ENCODE measurements at regions not wholly inside any gene's neighbourhood (a gene's known extent, or its start where the extent isn't known, plus 50 kb on each side); places are given as distances from the start of the nearest gene placed in this dataset.
A peak's percentile ranks its signal among the peaks of the same experiment; 100 is the strongest.
"Not testable (repeated sequence)": the region's sequence is repeated elsewhere in the genome, so short reads cannot be mapped to it uniquely, and the experiment has no call there.

DNA sequence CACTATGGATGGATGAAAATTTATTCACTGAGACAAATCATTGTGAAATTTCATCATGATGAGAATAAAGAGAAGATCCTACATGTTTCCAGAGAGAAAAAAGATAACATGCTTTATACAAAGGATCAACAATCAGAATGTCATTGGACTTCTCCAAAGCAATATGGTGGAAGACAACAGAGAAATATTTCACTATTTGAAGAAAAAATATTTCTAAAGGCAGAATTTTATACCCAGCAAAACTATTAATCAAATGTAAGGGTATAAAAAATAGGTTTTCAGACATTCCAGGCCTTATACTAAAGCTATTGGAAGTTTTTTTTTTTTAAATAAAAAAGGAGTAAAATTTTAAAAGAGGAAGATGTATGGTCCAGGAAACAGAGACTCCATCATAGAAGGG is 100.6 kb upstream of the OLIG2 start:
- no peak overlapping the region for H3K4me3 Mint-ChIP-seq
- no peaks in the 10 kb centered on the region for H3K36me3 Mint-ChIP-seq (ENCODE audit: insufficient read depth)
- H3K27me3 Mint-ChIP-seq, result no peaks in the 10 kb centered on the region
- DNase-seq (no peak), ATAC-seq (replicated peaks) (no peak)
- peaks cover 13 to 22% of the 10 kb centered on the region in 2 donors for H3K4me1 Mint-ChIP-seq (ENCODE audit: low read depth in 2 of 2)
- no peak overlapping the region for H3K27ac Mint-ChIP-seq
- H3K9me3 Mint-ChIP-seq, result peaks cover 0 to 3% of the 10 kb centered on the region in 2 donors

DNA sequence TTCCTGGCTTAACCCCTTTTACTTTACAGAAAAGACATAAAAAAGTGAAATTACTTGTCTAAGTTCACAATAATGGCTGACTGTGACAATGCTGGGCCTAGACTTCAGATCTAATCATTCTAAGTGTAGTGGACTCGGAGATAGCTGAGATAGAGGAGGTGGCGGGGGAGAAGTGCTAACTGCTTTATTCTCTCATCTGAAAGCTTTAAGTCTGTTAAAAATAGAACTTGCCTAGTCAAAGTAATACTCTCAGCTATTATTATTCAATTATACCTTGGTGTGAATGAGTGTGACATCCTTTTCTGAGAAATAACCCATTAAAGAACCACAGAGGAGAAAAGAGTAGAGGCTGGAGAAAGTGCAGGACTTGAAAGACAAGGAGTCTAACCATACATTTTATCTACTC is 96.1 kb upstream of the OLIG2 start:
- Mint-ChIP-seq H3K9me3 (peaks cover 0 to 3% of the 10 kb centered on the region in 2 donors), H3K36me3 (ENCODE audit: insufficient read depth) (no peaks in the 10 kb centered on the region), H3K4me3 (peak overlapping the region; percentile 65 to 70), H3K27ac (peak overlapping the region; percentile 60 to 86), H3K27me3 (no peaks in the 10 kb centered on the region), H3K4me1 (ENCODE audit: low read depth in 2 of 2) (peaks cover 21 to 46% of the 10 kb centered on the region in 2 donors)
- peak; percentile 18 for ATAC-seq (replicated peaks)
- no peak for DNase-seq

DNA sequence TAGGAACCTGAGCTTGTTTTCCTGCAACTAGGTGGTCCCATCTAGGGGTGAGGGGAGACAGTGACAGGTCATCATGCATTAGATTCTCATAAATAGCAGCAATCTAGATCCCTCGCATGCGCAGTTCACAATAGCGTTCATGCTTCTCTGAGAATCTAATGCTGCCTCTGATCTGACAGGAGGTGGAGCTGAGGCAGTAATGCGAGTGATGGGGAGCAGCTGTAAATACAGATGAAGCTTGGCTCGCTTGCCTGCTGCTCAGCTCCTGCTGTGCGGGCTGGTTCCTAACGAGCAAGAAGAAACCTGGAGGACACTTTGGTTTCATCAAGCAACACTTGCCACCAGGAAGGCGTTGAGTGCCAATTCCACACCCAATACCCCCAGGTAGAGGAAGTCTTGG is 95.1 kb upstream of the OLIG2 start:
- H3K27ac Mint-ChIP-seq, result no peak overlapping the region
- H3K36me3 Mint-ChIP-seq (ENCODE audit: insufficient read depth), result no peaks in the 10 kb centered on the region
- H3K9me3 Mint-ChIP-seq, result peaks cover 0 to 2% of the 10 kb centered on the region in 2 donors
- DNase-seq (no peak), ATAC-seq (replicated peaks) (no peak)
- H3K4me1 Mint-ChIP-seq (ENCODE audit: low read depth in 2 of 2), result peaks cover 21 to 46% of the 10 kb centered on the region in 2 donors
- peak overlapping the region in 1 of 2 donors; percentile 70 for H3K4me3 Mint-ChIP-seq
- H3K27me3 Mint-ChIP-seq, result no peaks in the 10 kb centered on the region

DNA sequence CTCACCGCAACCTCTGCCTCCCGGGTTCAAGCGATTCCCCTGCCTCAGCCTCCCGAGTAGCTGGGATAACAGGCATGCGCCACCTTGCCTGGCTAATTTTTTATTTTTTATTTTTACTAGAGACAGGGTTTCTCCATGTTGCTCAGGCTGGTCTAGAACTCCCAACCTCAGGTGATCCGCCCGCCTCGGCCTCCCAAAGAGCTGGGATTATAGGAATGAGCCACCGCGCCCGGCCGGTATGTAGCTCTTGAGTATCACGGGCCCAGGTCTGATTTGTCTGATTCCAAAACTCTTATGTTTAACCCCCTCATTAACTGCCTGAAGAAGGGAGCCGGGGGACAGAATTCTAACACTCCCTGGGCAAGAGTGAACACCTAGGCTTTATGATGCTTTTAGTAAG is 91.7 kb upstream of the OLIG2 start:
- not testable (repeated sequence) for H3K9me3 Mint-ChIP-seq; DNase-seq; H3K27ac Mint-ChIP-seq; H3K27me3 Mint-ChIP-seq; H3K4me3 Mint-ChIP-seq; H3K36me3 Mint-ChIP-seq (ENCODE audit: insufficient read depth); ATAC-seq (replicated peaks)
- H3K4me1 Mint-ChIP-seq (ENCODE audit: low read depth in 2 of 2), result peaks cover 21 to 39% of the 10 kb centered on the region in 2 donors

DNA sequence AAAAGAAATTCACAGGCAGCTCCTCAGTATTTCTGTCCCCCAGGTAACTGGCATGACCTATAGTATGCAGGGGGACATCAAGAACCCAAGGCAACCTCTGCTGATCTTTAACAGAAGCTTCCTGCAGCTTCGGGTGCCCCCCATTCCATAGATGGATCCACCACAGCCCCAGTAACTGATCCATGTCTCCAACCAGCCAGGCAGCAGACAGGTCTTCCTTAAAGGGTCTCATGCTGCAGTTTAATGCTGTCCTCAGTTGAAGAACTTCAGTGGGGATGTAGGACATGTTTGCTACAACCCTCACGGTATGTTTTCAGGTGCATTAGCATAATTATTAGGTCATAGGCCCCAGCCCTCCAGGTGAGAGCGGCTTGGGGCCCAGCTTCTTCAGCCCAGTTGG is 90.9 kb upstream of the OLIG2 start:
- Mint-ChIP-seq H3K27ac (no peak overlapping the region), H3K36me3 (ENCODE audit: insufficient read depth) (no peaks in the 10 kb centered on the region), H3K9me3 (no peaks in the 10 kb centered on the region), H3K4me1 (ENCODE audit: low read depth in 2 of 2) (peaks cover 17 to 32% of the 10 kb centered on the region in 2 donors), H3K27me3 (no peaks in the 10 kb centered on the region), H3K4me3 (no peak overlapping the region)
- DNase-seq, result no peak
- ATAC-seq (replicated peaks), result no peak

DNA sequence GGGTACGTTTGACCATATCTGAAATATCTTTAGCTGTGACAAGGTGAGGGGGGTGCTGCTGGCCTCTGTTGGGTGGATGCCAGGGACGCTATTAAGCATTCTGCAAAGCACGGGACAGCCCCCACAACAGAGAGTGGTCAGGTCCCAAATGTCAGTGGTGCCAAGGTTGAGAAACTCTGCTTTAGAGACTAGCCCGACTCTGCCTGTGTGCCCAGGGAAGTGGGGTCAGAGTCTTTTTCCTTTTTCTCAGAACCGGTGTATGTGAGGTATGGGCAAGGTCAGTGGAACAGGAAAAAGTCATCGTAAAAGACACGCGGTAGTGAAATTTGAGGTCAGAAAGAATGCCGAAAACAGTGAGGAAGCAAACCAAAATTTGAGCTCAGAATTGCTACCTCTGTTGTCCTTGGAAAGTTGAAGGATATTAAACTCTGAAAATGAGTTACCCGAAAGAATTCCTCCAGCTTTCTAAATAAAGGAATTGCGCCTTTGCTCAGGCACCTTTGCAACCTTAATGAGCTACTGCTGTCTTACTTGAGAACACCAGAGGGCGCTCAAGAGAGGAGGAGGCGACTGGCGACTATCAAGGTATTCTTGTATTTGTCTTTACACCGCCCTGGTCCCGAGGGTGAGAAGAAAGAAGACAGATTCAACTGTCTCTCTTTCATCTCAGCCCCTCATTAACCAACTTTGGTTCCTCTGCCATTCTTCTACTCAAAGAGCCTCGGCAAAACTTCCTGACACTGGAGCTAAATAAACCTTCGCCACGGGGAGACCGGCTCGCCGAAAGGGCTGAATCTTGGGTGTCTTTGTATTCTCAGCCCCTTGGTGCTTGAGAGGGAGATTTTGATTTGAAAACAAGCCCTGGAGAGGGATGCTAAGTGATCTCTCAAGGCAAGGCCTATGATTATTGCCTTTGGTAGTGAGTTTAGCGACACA is 85.4 kb upstream of the OLIG2 start:
- H3K4me3 Mint-ChIP-seq, result peak overlapping the region in 1 of 2 donors; percentile 43
- DNase-seq (peak; percentile 40 to 54 (median 50)), ATAC-seq (replicated peaks) (peak; percentile 53)
- H3K36me3 Mint-ChIP-seq (ENCODE audit: insufficient read depth), result no peaks in the 10 kb centered on the region
- no peaks in the 10 kb centered on the region for H3K27me3 Mint-ChIP-seq
- H3K27ac Mint-ChIP-seq, result no peak overlapping the region
- H3K4me1 Mint-ChIP-seq (ENCODE audit: low read depth in 2 of 2), result peaks cover 0 to 4% of the 10 kb centered on the region in 2 donors
- no peaks in the 10 kb centered on the region for H3K9me3 Mint-ChIP-seq

DNA sequence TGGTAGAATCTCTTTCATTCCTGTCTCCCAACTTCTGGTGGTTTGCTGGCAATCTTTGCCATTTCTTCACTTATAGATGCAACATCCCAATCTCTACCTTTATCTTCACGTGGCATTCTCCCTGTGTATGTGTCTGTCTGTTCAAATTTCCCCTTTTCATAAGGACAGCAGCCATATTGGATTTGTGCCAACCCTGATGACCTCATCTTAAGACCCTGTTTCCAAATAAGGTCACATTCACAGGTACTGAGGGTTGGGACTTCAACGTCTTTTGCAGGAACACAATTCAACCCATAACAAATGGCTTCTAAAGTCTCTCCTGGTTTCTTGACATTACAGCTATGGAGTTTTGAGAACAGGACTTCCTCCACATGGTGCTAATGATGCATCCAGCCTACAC is 84.5 kb upstream of the OLIG2 start:
- ATAC-seq (replicated peaks), result no peak
- Mint-ChIP-seq H3K4me3 (no peak overlapping the region), H3K36me3 (ENCODE audit: insufficient read depth) (no peaks in the 10 kb centered on the region), H3K9me3 (no peaks in the 10 kb centered on the region), H3K27ac (no peak overlapping the region), H3K27me3 (no peaks in the 10 kb centered on the region), H3K4me1 (ENCODE audit: low read depth in 2 of 2) (peaks cover 0 to 4% of the 10 kb centered on the region in 2 donors)
- DNase-seq, result no peak

DNA sequence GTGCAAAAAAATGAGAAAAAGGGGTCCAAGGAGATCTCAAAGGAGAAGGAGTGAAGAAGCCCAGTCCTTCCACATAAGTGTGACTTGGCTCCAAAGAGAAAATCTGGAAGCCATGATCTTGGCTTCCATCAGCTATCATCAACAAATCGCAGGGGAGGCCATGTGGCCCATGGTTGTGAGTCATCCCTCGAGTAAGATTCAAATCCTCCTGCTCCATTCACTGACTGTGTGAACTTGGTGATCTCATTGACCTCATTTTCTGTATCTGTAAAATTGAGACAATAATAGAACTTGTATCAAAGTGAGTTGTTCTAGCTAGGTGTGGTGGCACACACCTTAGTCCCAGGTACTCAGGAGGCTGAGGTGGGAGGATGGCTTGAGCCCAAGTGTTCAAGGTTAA is 79.1 kb upstream of the OLIG2 start:
- no peaks in the 10 kb centered on the region for H3K36me3 Mint-ChIP-seq (ENCODE audit: insufficient read depth)
- no peaks in the 10 kb centered on the region for H3K9me3 Mint-ChIP-seq
- no peak overlapping the region for H3K27ac Mint-ChIP-seq
- H3K4me1 Mint-ChIP-seq (ENCODE audit: low read depth in 2 of 2), result peaks cover 0 to 4% of the 10 kb centered on the region in 2 donors
- H3K27me3 Mint-ChIP-seq, result peaks cover 0 to under 1% of the 10 kb centered on the region in 2 donors
- no peak for DNase-seq
- ATAC-seq (replicated peaks), result no peak
- no peak overlapping the region for H3K4me3 Mint-ChIP-seq

DNA sequence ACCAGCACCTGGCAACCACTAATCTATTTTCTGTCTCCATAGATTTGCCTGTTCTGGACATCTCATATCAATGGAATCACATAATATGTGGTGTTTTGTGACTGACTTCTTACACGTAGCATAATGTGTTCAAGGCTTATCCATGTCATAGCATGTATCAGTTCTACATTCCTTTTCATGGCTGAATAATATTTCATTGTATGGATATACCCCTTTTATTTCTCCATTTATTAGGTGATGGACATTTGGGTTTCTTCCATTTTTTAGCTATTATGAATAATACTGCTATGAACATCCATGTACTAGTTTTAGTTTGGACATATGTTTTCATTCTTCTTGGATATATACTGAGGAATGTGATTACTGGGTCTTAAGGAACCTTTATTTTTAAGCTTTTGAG is 78.0 kb upstream of the OLIG2 start:
- H3K27me3 Mint-ChIP-seq, result peaks cover 9 to 10% of the 10 kb centered on the region in 2 donors
- H3K9me3 Mint-ChIP-seq, result no peaks in the 10 kb centered on the region
- no peak for ATAC-seq (replicated peaks)
- no peak overlapping the region for H3K4me3 Mint-ChIP-seq
- H3K4me1 Mint-ChIP-seq (ENCODE audit: low read depth in 2 of 2), result peaks cover 0 to 2% of the 10 kb centered on the region in 2 donors
- no peak for DNase-seq
- H3K36me3 Mint-ChIP-seq (ENCODE audit: insufficient read depth), result peaks cover under 1% of the 10 kb centered on the region
- no peak overlapping the region for H3K27ac Mint-ChIP-seq

DNA sequence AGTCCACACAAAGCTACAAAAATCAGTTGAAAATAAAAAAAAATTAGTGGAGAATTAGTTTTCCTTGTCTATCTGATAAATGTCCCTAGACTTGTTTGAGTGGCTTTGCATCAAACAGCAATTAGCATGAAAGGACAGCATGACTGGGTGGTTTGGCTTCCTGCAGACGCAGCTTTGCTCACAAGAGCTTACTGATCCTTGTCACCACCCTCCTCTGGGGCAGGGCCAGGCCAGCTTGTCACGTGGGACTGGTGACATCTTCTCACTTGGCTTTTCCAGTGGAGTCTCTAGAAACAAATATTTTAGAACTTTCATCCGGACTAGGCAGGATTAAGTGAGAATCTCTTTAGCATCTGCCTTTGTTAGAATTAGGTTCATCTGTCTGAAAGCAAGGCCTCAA is 76.0 kb upstream of the OLIG2 start:
- ATAC-seq (replicated peaks), result no peak
- peaks cover 26 to 30% of the 10 kb centered on the region in 2 donors for H3K27me3 Mint-ChIP-seq
- peaks cover 4% of the 10 kb centered on the region for H3K36me3 Mint-ChIP-seq (ENCODE audit: insufficient read depth)
- no peak for DNase-seq
- no peak overlapping the region for H3K27ac Mint-ChIP-seq
- H3K4me1 Mint-ChIP-seq (ENCODE audit: low read depth in 2 of 2), result peaks cover 0 to 2% of the 10 kb centered on the region in 2 donors
- no peaks in the 10 kb centered on the region for H3K9me3 Mint-ChIP-seq
- no peak overlapping the region for H3K4me3 Mint-ChIP-seq

DNA sequence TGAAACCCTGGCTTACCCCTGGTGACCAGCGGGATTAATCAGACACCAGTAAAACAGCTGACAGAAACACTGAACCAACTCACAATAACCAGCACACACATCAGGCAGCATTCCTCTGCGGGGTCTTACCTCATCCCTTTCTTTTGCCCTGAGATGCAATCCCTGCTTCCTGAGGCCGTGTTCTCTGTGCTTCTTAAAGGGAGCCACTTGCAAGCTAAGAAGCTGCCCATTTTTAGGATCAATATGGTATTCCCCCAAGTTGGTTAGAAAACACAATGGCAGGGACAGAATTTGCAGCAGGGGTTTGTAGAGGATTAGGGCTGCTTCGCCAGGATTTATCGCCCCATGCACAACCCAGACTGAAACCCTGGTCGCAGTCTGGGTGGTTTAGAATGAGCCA is 74.7 kb upstream of the OLIG2 start:
- Mint-ChIP-seq H3K4me3 (no peak overlapping the region), H3K27me3 (peaks cover 40 to 43% of the 10 kb centered on the region in 2 donors), H3K27ac (no peak overlapping the region), H3K4me1 (ENCODE audit: low read depth in 2 of 2) (peaks cover 0 to 2% of the 10 kb centered on the region in 2 donors), H3K36me3 (ENCODE audit: insufficient read depth) (peaks cover 4% of the 10 kb centered on the region), H3K9me3 (no peaks in the 10 kb centered on the region)
- no peak for DNase-seq
- no peak for ATAC-seq (replicated peaks)

DNA sequence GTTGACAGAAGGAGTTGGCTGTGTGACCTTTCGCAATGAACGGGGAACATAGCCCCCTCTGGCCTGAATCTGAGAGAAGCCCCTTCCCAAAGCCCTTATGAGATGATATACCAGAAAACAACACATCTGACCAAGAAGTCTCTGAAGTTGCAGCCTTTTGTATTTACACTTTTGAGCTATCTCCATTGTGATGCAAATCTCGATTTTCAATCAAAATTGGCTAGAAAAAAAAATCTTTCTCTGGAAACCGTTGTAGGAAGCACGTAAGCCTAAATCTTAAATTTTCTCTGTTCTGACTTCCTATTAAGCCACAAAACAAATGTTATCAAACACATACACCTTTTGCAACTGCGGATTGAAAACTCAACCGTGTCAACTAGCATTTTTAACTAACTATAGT is 71.4 kb upstream of the OLIG2 start:
- Mint-ChIP-seq H3K4me3 (no peak overlapping the region), H3K36me3 (ENCODE audit: insufficient read depth) (peaks cover 4% of the 10 kb centered on the region), H3K9me3 (no peaks in the 10 kb centered on the region), H3K27ac (no peak overlapping the region), H3K4me1 (ENCODE audit: low read depth in 2 of 2) (peaks cover 0 to 2% of the 10 kb centered on the region in 2 donors), H3K27me3 (peaks cover 49 to 71% of the 10 kb centered on the region in 2 donors)
- ATAC-seq (replicated peaks), result no peak
- DNase-seq, result no peak

DNA sequence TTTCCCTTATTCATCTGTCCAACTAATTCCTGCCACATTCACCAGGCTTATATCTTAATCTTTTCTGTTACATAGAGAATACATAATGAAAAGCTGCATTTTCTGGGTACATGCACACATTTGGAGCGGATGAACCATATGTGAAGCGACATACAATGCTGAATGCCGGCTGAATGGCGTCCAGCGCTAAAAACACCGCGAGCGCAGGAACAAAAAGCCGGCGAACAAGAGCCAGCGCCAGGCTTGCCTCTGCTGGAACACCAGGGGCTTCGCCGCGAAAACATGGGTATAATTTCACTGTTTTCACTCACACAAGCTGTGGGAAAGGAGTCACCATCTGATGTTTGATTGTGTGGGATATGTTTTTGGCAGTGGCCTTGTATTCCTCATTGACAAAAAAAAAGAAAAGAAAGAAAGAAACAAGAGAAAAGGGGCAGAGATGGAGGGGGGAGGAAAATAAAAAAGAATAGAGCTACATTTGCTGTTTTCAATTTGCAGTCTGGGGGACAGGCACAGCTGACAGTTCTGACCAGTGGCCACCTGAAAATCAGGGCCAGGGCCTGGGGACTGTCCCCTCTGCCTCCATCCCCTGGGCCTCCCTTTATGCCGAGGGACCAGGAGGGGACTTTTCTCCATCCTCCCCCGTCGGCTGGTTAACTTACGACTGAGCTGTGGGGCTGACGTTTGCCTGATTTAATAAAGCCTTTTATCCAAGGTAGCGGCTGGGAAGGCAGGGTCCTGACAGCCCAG is 70.2 kb upstream of the OLIG2 start:
- no peaks in the 10 kb centered on the region for H3K4me1 Mint-ChIP-seq (ENCODE audit: low read depth in 2 of 2)
- no peak overlapping the region for H3K27ac Mint-ChIP-seq
- peak overlapping the region in 1 of 2 donors; percentile 27 for H3K4me3 Mint-ChIP-seq
- ATAC-seq (replicated peaks), result no peak
- no peaks in the 10 kb centered on the region for H3K9me3 Mint-ChIP-seq
- peaks cover 4% of the 10 kb centered on the region for H3K36me3 Mint-ChIP-seq (ENCODE audit: insufficient read depth)
- DNase-seq, result no peak
- peaks cover 49 to 73% of the 10 kb centered on the region in 2 donors for H3K27me3 Mint-ChIP-seq

Measured in effector memory CD8-positive, alpha-beta T cell (primary cell).